PFSK-1 (cell line): ENCODE measurements at regions not wholly inside any gene's neighbourhood (a gene's known extent, or its start where the extent isn't known, plus 50 kb on each side); places are given as distances from the start of the nearest gene placed in this dataset.

Source experiments
- FOXP2 ChIP-seq: optimal IDR thresholded peaks from 2 replicates; pipeline ENCODE3; 2011; ENCODE audit warnings: borderline replicate concordance, control low read depth, inconsistent platforms; ENCODE audit not compliant: insufficient read depth; ENCODE audit errors: extremely low read length, extremely low read depth
- POLR2AphosphoS5 ChIP-seq: IDR thresholded peaks from 2 replicates; pipeline ENCODE4 v1.6.1; 2012; ENCODE audit warnings: low read depth, mild to moderate bottlenecking, control low read depth, low read length, moderate library complexity
- SIN3A ChIP-seq: IDR thresholded peaks from 2 replicates; pipeline ENCODE4 v1.6.1; 2012; ENCODE audit warnings: mild to moderate bottlenecking, low read length, moderate library complexity, borderline replicate concordance; ENCODE audit not compliant: insufficient read depth
- TAF1 ChIP-seq: IDR thresholded peaks from 2 replicates; pipeline ENCODE4 v1.6.1; 2012; ENCODE audit warnings: low read length, control low read depth, borderline replicate concordance; ENCODE audit not compliant: insufficient read depth
- TF ChIP-seq, protein P1 (sequence below), 2 experiments: IDR thresholded peaks; 2 replicates each; pipeline versions ENCODE4 v1.6.1 to v1.8.0; 2011 to 2012; ENCODE audit warnings: low read depth in 2 of 2, low read length in 2 of 2, control low read depth in 1 of 2, inconsistent platforms in 1 of 2, mild to moderate bottlenecking in 1 of 2, moderate library complexity in 1 of 2; ENCODE audit not compliant: insufficient read depth in 1 of 2

DNA sequence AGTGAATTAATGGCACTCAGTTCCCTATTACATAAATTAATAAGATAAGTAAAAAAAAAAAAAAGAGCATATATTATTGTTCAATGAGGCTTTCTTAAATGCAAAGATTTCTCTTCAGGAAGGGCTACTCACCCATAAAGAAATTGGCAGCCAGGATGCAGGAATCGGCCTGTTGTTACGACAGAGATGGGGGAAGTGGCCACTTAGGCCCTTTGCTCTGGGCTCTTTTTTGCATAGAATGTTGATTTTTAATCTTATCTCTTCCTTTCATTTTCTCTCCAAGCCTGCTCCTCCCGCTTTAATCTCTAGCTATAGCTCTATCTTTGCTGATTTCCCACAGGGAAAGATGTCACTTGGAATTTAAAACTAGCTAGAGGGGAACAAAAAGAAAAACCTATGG is 391.8 kb upstream of the CRIM1 start:
- TF ChIP-seq FOXP2 (no peak), TAF1 (no peak), SIN3A (no peak), POLR2AphosphoS5 (no peak)
- TF ChIP-seq, protein P1, sequence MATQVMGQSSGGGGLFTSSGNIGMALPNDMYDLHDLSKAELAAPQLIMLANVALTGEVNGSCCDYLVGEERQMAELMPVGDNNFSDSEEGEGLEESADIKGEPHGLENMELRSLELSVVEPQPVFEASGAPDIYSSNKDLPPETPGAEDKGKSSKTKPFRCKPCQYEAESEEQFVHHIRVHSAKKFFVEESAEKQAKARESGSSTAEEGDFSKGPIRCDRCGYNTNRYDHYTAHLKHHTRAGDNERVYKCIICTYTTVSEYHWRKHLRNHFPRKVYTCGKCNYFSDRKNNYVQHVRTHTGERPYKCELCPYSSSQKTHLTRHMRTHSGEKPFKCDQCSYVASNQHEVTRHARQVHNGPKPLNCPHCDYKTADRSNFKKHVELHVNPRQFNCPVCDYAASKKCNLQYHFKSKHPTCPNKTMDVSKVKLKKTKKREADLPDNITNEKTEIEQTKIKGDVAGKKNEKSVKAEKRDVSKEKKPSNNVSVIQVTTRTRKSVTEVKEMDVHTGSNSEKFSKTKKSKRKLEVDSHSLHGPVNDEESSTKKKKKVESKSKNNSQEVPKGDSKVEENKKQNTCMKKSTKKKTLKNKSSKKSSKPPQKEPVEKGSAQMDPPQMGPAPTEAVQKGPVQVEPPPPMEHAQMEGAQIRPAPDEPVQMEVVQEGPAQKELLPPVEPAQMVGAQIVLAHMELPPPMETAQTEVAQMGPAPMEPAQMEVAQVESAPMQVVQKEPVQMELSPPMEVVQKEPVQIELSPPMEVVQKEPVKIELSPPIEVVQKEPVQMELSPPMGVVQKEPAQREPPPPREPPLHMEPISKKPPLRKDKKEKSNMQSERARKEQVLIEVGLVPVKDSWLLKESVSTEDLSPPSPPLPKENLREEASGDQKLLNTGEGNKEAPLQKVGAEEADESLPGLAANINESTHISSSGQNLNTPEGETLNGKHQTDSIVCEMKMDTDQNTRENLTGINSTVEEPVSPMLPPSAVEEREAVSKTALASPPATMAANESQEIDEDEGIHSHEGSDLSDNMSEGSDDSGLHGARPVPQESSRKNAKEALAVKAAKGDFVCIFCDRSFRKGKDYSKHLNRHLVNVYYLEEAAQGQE (IDR thresholded peaks at IDR 0.05; ENCODE audit: insufficient read depth in 1 of 2, low read depth in 2 of 2, low read length in 2 of 2) = no peak

DNA sequence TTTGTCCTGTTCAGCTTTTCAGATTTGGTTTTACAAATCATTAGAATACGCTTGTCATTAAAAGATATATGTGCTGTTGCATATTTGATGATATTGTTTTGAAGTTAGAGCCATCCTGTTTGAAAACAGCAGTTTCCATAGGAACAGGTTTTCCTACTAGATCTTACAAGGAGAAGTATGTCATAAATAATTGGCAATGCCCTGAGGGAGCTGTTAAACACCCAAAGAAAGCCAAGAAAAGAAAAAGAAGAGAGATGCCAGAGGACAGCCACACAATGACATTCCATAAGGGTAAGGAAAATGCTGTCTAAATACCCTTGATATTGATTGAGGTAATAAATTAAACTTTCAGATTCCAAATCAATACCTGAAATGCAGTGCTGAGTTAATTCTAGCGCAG is 392.2 kb upstream of the CRIM1 start:
- no peak for TF ChIP-seq POLR2AphosphoS5
- no peak for TF ChIP-seq FOXP2
- no peak for TF ChIP-seq TAF1
- TF ChIP-seq, protein P1 (IDR thresholded peaks at IDR 0.05; ENCODE audit: insufficient read depth in 1 of 2, low read depth in 2 of 2, low read length in 2 of 2) = no peak
- TF ChIP-seq SIN3A = no peak

DNA sequence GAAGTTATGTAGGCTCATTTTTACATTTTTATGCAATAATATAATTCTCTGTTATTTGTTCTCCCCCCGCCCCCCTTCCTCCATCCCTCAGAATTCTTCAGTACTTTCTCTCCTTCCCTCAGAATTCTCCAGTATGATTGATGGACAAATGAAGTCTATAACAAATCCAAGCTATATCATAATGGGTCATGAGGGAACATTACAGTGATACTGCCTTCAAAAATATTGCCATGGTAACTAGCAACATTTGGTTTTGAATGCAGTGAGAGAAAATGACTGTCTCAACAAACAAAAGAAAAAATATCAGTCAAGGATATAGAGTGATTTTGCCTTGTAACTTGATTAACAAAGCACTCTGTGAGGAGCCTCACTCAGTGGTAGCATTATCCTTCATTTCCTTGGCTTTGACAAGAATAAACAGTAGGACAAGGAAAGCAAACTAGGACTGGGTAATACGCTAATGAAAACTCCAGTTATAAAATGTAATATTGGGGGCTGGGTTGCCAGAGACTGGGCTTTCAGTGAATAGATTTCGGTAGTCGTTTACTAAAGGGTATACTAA is 392.9 kb upstream of the CRIM1 start:
- TF ChIP-seq SIN3A (no peak), TAF1 (no peak)
- TF ChIP-seq, protein P1 (IDR thresholded peaks at IDR 0.05; ENCODE audit: insufficient read depth in 1 of 2, low read depth in 2 of 2, low read length in 2 of 2) = no peak

DNA sequence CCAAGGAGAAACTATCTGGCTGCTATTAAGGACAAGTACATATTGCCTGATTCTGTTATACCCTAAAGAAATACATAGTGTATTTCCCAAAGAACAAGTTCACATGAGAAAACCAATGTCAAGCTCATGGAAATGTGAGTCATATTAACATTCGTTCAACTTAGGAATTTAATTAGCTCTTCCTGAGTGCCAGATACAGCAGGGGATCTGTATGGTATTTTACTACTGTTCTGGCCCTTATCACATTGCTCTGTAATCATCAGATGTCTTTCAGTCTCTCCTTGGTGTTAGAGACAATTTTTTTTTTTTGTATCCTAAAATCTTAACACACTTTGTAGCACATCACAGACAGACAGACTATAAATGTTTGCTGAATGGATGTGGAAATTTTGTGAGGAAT is 395.0 kb upstream of the CRIM1 start:
- TF ChIP-seq TAF1 (no peak), POLR2AphosphoS5 (no peak), SIN3A (no peak), FOXP2 (no peak)
- TF ChIP-seq, protein P1 (IDR thresholded peaks at IDR 0.05; ENCODE audit: insufficient read depth in 1 of 2, low read depth in 2 of 2, low read length in 2 of 2) = no peak

DNA sequence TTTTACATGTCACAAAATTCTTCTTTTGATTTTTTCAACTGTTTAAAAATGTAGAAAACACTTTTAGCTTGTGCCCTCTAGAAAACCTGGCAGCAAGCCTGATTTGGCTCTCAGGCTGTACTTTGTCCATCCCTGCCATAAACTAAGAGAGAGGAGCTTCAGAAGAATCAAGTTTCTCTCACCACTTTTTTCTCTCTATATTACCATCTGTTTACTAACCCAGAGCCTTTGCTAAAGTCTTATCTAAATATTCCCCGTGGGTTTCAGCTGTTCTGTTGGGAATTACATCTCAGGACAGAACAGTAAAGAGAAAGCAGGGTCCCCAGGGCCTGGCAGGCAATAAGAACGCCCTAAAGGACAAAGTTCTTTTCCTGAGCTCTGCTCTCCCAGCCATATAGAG is 409.1 kb upstream of the CRIM1 start:
- no peak for TF ChIP-seq POLR2AphosphoS5
- TF ChIP-seq TAF1 = no peak
- no peak for TF ChIP-seq SIN3A
- TF ChIP-seq FOXP2 = no peak
- TF ChIP-seq, protein P1 (IDR thresholded peaks at IDR 0.05; ENCODE audit: insufficient read depth in 1 of 2, low read depth in 2 of 2, low read length in 2 of 2) = no peak
